RPMI7951 (cell line): ENCODE measurements at regions not wholly inside any gene's neighbourhood (a gene's known extent, or its start where the extent isn't known, plus 50 kb on each side); places are given as distances from the start of the nearest gene placed in this dataset.

Experiments
- DNase-seq: peaks from one replicate; pipeline ENCODE4 v3.0.0-alpha.2; 2012; ENCODE audit warnings: low read depth

GRCh38 chrX:68927178-68927577, 98.4 kb downstream of the EFNB1 start:
- DNase-seq: no peak

- no peak for DNase-seq
Measured at GRCh38 chrX:68923147-68923546, 94.3 kb downstream of the EFNB1 start.

- DNase-seq: no peak
Measured at GRCh38 chrX:68922013-68922412, 93.2 kb downstream of the EFNB1 start.

- peak; percentile 19 for DNase-seq
Measured at GRCh38 chrX:68920561-68920960, 91.7 kb downstream of the EFNB1 start.

GRCh38 chrX:68919707-68920106, 90.9 kb downstream of the EFNB1 start:
- DNase-seq: no peak

- DNase-seq: no peak
Measured at GRCh38 chrX:68918202-68918601, 89.4 kb downstream of the EFNB1 start.

- no peak for DNase-seq
Measured at GRCh38 chrX:68917799-68918198, 89.0 kb downstream of the EFNB1 start.

GRCh38 chrX:68916891-68917290, 88.1 kb downstream of the EFNB1 start:
- no peak for DNase-seq

GRCh38 chrX:68915778-68916177, 87.0 kb downstream of the EFNB1 start:
- no peak for DNase-seq

- no peak for DNase-seq
Measured at GRCh38 chrX:68914479-68914946, 85.7 kb downstream of the EFNB1 start.

- DNase-seq: no peak
Measured at GRCh38 chrX:68913249-68913547, 84.4 kb downstream of the EFNB1 start.

GRCh38 chrX:68912113-68912512, 83.3 kb downstream of the EFNB1 start:
- no peak for DNase-seq

GRCh38 chrX:68910731-68911428, 82.1 kb downstream of the EFNB1 start:
- DNase-seq: no peak

- DNase-seq: no peak
Measured at GRCh38 chrX:68909945-68910344, 81.1 kb downstream of the EFNB1 start.

GRCh38 chrX:68908071-68908470, 79.2 kb downstream of the EFNB1 start:
- DNase-seq: no peak

GRCh38 chrX:68902706-68903504, 74.1 kb downstream of the EFNB1 start:
- DNase-seq: no peak

GRCh38 chrX:68901519-68901918, 72.7 kb downstream of the EFNB1 start:
- DNase-seq: no peak

GRCh38 chrX:68898598-68898997, 69.8 kb downstream of the EFNB1 start:
- no peak for DNase-seq

- no peak for DNase-seq
Measured at GRCh38 chrX:68897118-68897945, 68.5 kb downstream of the EFNB1 start.

GRCh38 chrX:68896581-68896980, 67.8 kb downstream of the EFNB1 start:
- no peak for DNase-seq

GRCh38 chrX:68895778-68896177, 67.0 kb downstream of the EFNB1 start:
- DNase-seq: no peak

- DNase-seq: peak; percentile 10
Measured at GRCh38 chrX:68895341-68895755, 66.5 kb downstream of the EFNB1 start.
